Activated CD8-positive, alpha-beta T cell treated with anti-CD3 and anti-CD28 coated beads, Interleukin-2, amount 10 ng/mL, durations not matched to agents 7 days and 5 days (primary cell): ENCODE measurements at regions not wholly inside any gene's neighbourhood (a gene's known extent, or its start where the extent isn't known, plus 50 kb on each side); places are given as distances from the start of the nearest gene placed in this dataset.
"Not testable (repeated sequence)": the region's sequence is repeated elsewhere in the genome, so short reads cannot be mapped to it uniquely, and the experiment has no call there.

Experiments
- ATAC-seq: fragments of 150-1000 bp; cut with Tn5 transposase; one replicate; pipeline ENCODE4 v1.10.0; 2021; ENCODE audit warnings: moderate library complexity
- CTCF ChIA-PET: fragments of 350-600 bp; sonication (Branson Sonifier 250); formaldehyde crosslinking; loops from one replicate; lab custom pipeline; 2021; ENCODE audit warnings: antibody characterized with exemption; lab: Charles Lee
- POLR2A ChIA-PET: fragments of 350-600 bp; sonication (Branson Sonifier 250); formaldehyde crosslinking; loops from one replicate; lab custom pipeline; 2021; ENCODE audit warnings: antibody characterized with exemption; lab: Charles Lee
- DNase-seq: peaks from one replicate; pipeline ENCODE4 v3.0.0-alpha.2; 2020
- H3K27ac Mint-ChIP-seq: one replicate; pipeline ENCODE4 v1.8.0; 2021; ENCODE audit warnings: mild to moderate bottlenecking, mixed read lengths
- H3K27me3 Mint-ChIP-seq: one replicate; pipeline ENCODE4 v1.8.0; 2021; ENCODE audit warnings: low read depth, mixed read lengths
- H3K36me3 Mint-ChIP-seq: one replicate; pipeline ENCODE4 v1.8.0; 2021; ENCODE audit warnings: low read depth, mixed read lengths
- H3K4me1 Mint-ChIP-seq: one replicate; pipeline ENCODE4 v1.8.0; 2021; ENCODE audit warnings: low read depth, mixed read lengths
- H3K4me3 Mint-ChIP-seq: one replicate; pipeline ENCODE4 v1.8.0; 2021; ENCODE audit warnings: mild to moderate bottlenecking, mixed read lengths
- H3K9me3 Mint-ChIP-seq: one replicate; pipeline ENCODE4 v1.8.0; 2022; ENCODE audit warnings: mixed read lengths; ENCODE audit not compliant: insufficient read depth

- Mint-ChIP-seq H3K4me3 (no peak overlapping the region), H3K9me3 (no peaks in the 10 kb centered on the region), H3K27me3 (no peaks in the 10 kb centered on the region), H3K36me3 (no peaks in the 10 kb centered on the region), H3K27ac (no peak overlapping the region), H3K4me1 (no peaks in the 10 kb centered on the region)
- POLR2A ChIA-PET = no interaction called here
- no peak for DNase-seq
- ATAC-seq = no peak
- CTCF ChIA-PET = no interaction called here
These were observed 601.1 kb downstream of the ANKRD50 start for GRCh38 chr4:124111411-124111810.

- no peaks in the 10 kb centered on the region for H3K9me3 Mint-ChIP-seq
- no peak for ATAC-seq
- no peak overlapping the region for H3K27ac Mint-ChIP-seq
- POLR2A ChIA-PET = no interaction called here
- H3K36me3 Mint-ChIP-seq = no peaks in the 10 kb centered on the region
- H3K4me1 Mint-ChIP-seq = no peaks in the 10 kb centered on the region
- no peak for DNase-seq
- CTCF ChIA-PET = no interaction called here
- no peak overlapping the region for H3K4me3 Mint-ChIP-seq
- no peaks in the 10 kb centered on the region for H3K27me3 Mint-ChIP-seq
These were observed 600.6 kb downstream of the ANKRD50 start for GRCh38 chr4:124111922-124112321.

- Mint-ChIP-seq H3K4me3 (no peak overlapping the region), H3K9me3 (no peaks in the 10 kb centered on the region), H3K27me3 (no peaks in the 10 kb centered on the region), H3K4me1 (no peaks in the 10 kb centered on the region), H3K36me3 (no peaks in the 10 kb centered on the region), H3K27ac (no peak overlapping the region)
- CTCF ChIA-PET = no interaction called here
- POLR2A ChIA-PET = no interaction called here
- DNase-seq (no peak), ATAC-seq (no peak)
These were observed 594.5 kb downstream of the ANKRD50 start for GRCh38 chr4:124118061-124118460.

- ChIA-PET POLR2A (no interaction called here), CTCF (no interaction called here)
- ATAC-seq = no peak
These were observed 591.0 kb downstream of the ANKRD50 start for GRCh38 chr4:124121461-124121971.

GRCh38 chr4:124123181-124123580 is 589.4 kb downstream of the ANKRD50 start:
- H3K36me3 Mint-ChIP-seq = no peaks in the 10 kb centered on the region
- no peaks in the 10 kb centered on the region for H3K4me1 Mint-ChIP-seq
- no peak overlapping the region for H3K4me3 Mint-ChIP-seq
- DNase-seq (no peak), ATAC-seq (no peak)
- H3K27me3 Mint-ChIP-seq = no peaks in the 10 kb centered on the region
- ChIA-PET CTCF (no interaction called here), POLR2A (no interaction called here)
- H3K9me3 Mint-ChIP-seq = no peaks in the 10 kb centered on the region
- H3K27ac Mint-ChIP-seq = no peak overlapping the region

More at GRCh38 chr4:124121461-124121971, 591.0 kb downstream of the ANKRD50 start:
- no peak overlapping the region for H3K27ac Mint-ChIP-seq
- H3K9me3 Mint-ChIP-seq = no peaks in the 10 kb centered on the region
- H3K4me1 Mint-ChIP-seq = no peaks in the 10 kb centered on the region
- DNase-seq = no peak
- no peak overlapping the region for H3K4me3 Mint-ChIP-seq
- no peaks in the 10 kb centered on the region for H3K36me3 Mint-ChIP-seq
- no peaks in the 10 kb centered on the region for H3K27me3 Mint-ChIP-seq

GRCh38 chr4:124123721-124124120 is 588.8 kb downstream of the ANKRD50 start:
- DNase-seq = no peak
- CTCF ChIA-PET = no interaction called here
- Mint-ChIP-seq H3K27me3 (no peaks in the 10 kb centered on the region), H3K27ac (no peak overlapping the region), H3K36me3 (no peaks in the 10 kb centered on the region), H3K9me3 (no peaks in the 10 kb centered on the region), H3K4me3 (no peak overlapping the region), H3K4me1 (no peaks in the 10 kb centered on the region)
- POLR2A ChIA-PET = no interaction called here
- no peak for ATAC-seq

GRCh38 chr4:124131324-124131723 is 581.2 kb downstream of the ANKRD50 start:
- H3K36me3 Mint-ChIP-seq, H3K27me3 Mint-ChIP-seq, H3K27ac Mint-ChIP-seq, H3K4me1 Mint-ChIP-seq, H3K4me3 Mint-ChIP-seq, CTCF ChIA-PET, ATAC-seq, H3K9me3 Mint-ChIP-seq, DNase-seq, POLR2A ChIA-PET: not testable (repeated sequence)

GRCh38 chr4:124132161-124132560 is 580.4 kb downstream of the ANKRD50 start:
- Mint-ChIP-seq H3K4me3 (no peak overlapping the region), H3K27me3 (no peaks in the 10 kb centered on the region), H3K36me3 (no peaks in the 10 kb centered on the region), H3K9me3 (peaks cover 5% of the 10 kb centered on the region), H3K4me1 (no peaks in the 10 kb centered on the region), H3K27ac (no peak overlapping the region)
- ATAC-seq (no peak), DNase-seq (no peak)
- POLR2A ChIA-PET = no interaction called here
- CTCF ChIA-PET = no interaction called here

GRCh38 chr4:124133753-124134152 is 578.8 kb downstream of the ANKRD50 start:
- peaks cover 5% of the 10 kb centered on the region for H3K9me3 Mint-ChIP-seq
- ATAC-seq (no peak), DNase-seq (no peak)
- no peak overlapping the region for H3K4me3 Mint-ChIP-seq
- H3K36me3 Mint-ChIP-seq = no peaks in the 10 kb centered on the region
- no peaks in the 10 kb centered on the region for H3K4me1 Mint-ChIP-seq
- no peak overlapping the region for H3K27ac Mint-ChIP-seq
- ChIA-PET POLR2A (no interaction called here), CTCF (no interaction called here)
- H3K27me3 Mint-ChIP-seq = no peaks in the 10 kb centered on the region

- ATAC-seq = no peak
- no peaks in the 10 kb centered on the region for H3K36me3 Mint-ChIP-seq
- no peak overlapping the region for H3K4me3 Mint-ChIP-seq
- no peaks in the 10 kb centered on the region for H3K27me3 Mint-ChIP-seq
- DNase-seq = no peak
- CTCF ChIA-PET = no interaction called here
- no peaks in the 10 kb centered on the region for H3K4me1 Mint-ChIP-seq
- H3K27ac Mint-ChIP-seq = no peak overlapping the region
- POLR2A ChIA-PET = no interaction called here
- H3K9me3 Mint-ChIP-seq = peaks cover 5% of the 10 kb centered on the region
These were observed 577.1 kb downstream of the ANKRD50 start for GRCh38 chr4:124135409-124135813.

GRCh38 chr4:124139044-124139443 is 573.5 kb downstream of the ANKRD50 start:
- Mint-ChIP-seq H3K9me3 (no peaks in the 10 kb centered on the region), H3K36me3 (no peaks in the 10 kb centered on the region), H3K4me1 (no peaks in the 10 kb centered on the region), H3K27me3 (no peaks in the 10 kb centered on the region), H3K4me3 (no peak overlapping the region), H3K27ac (no peak overlapping the region)
- ChIA-PET CTCF (no interaction called here), POLR2A (no interaction called here)
- ATAC-seq (no peak), DNase-seq (no peak)

GRCh38 chr4:124143632-124144031 is 568.9 kb downstream of the ANKRD50 start:
- no peak overlapping the region for H3K27ac Mint-ChIP-seq
- H3K4me1 Mint-ChIP-seq = no peaks in the 10 kb centered on the region
- POLR2A ChIA-PET = no interaction called here
- H3K9me3 Mint-ChIP-seq = no peaks in the 10 kb centered on the region
- H3K36me3 Mint-ChIP-seq = no peaks in the 10 kb centered on the region
- DNase-seq = no peak
- CTCF ChIA-PET = no interaction called here
- ATAC-seq = no peak
- H3K27me3 Mint-ChIP-seq = no peaks in the 10 kb centered on the region
- no peak overlapping the region for H3K4me3 Mint-ChIP-seq

GRCh38 chr4:124144238-124144654 is 568.3 kb downstream of the ANKRD50 start:
- ATAC-seq (no peak), DNase-seq (no peak)
- ChIA-PET CTCF (no interaction called here), POLR2A (no interaction called here)
- Mint-ChIP-seq H3K4me3 (no peak overlapping the region), H3K9me3 (no peaks in the 10 kb centered on the region), H3K4me1 (no peaks in the 10 kb centered on the region), H3K27ac (no peak overlapping the region), H3K27me3 (no peaks in the 10 kb centered on the region), H3K36me3 (no peaks in the 10 kb centered on the region)
